ENCODE measurements at regions not wholly inside any gene's neighbourhood (a gene's known extent, or its start where the extent isn't known, plus 50 kb on each side); places are given as distances from the start of the nearest gene placed in this dataset.
A peak's percentile ranks its signal among the peaks of the same experiment; 100 is the strongest.

GRCh38 chr15:61307474-61307873, 78.4 kb upstream of the RORA start:
- TF ChIP-seq CTCF (IDR thresholded peaks at IDR 0.05; ENCODE audit: control insufficient read depth, extremely low read depth, insufficient read depth): no peak
- no peak for DNase-seq (ENCODE audit: low read depth)
- H3K4me3 ChIP-seq (ENCODE audit: low read depth, low read length): no peak overlapping the region

- DNase-seq (ENCODE audit: low read depth): no peak
- no peak for TF ChIP-seq CTCF (IDR thresholded peaks at IDR 0.05; ENCODE audit: control insufficient read depth, extremely low read depth, insufficient read depth)
- H3K4me3 ChIP-seq (ENCODE audit: low read depth, low read length): no peak overlapping the region
Observed at GRCh38 chr15:61301701-61302100, 72.6 kb upstream of the RORA start.

- DNase-seq (ENCODE audit: low read depth): no peak
- no peak for TF ChIP-seq CTCF (IDR thresholded peaks at IDR 0.05; ENCODE audit: control insufficient read depth, extremely low read depth, insufficient read depth)
- H3K4me3 ChIP-seq (ENCODE audit: low read depth, low read length): no peak overlapping the region
Observed at GRCh38 chr15:61299075-61299763, 70.1 kb upstream of the RORA start.

- no peak for TF ChIP-seq CTCF (IDR thresholded peaks at IDR 0.05; ENCODE audit: control insufficient read depth, extremely low read depth, insufficient read depth)
- H3K4me3 ChIP-seq (ENCODE audit: low read depth, low read length): no peak overlapping the region
- DNase-seq (ENCODE audit: low read depth): peak; percentile 46
Observed at GRCh38 chr15:61295239-61295638, 66.1 kb upstream of the RORA start.

GRCh38 chr15:61282661-61283060, 53.6 kb upstream of the RORA start:
- no peak for TF ChIP-seq CTCF (IDR thresholded peaks at IDR 0.05; ENCODE audit: control insufficient read depth, extremely low read depth, insufficient read depth)
- DNase-seq (ENCODE audit: low read depth): no peak
- no peak overlapping the region for H3K4me3 ChIP-seq (ENCODE audit: low read depth, low read length)

- no peak for DNase-seq (ENCODE audit: low read depth)
- no peak for TF ChIP-seq CTCF (IDR thresholded peaks at IDR 0.05; ENCODE audit: control insufficient read depth, extremely low read depth, insufficient read depth)
- H3K4me3 ChIP-seq (ENCODE audit: low read depth, low read length): no peak overlapping the region
Observed at GRCh38 chr15:61281328-61281727, 52.2 kb upstream of the RORA start.
